KOPT-K1 (cell line): ENCODE measurements at regions not wholly inside any gene's neighbourhood (a gene's known extent, or its start where the extent isn't known, plus 50 kb on each side); places are given as distances from the start of the nearest gene placed in this dataset.
"Not testable (repeated sequence)": the region's sequence is repeated elsewhere in the genome, so short reads cannot be mapped to it uniquely, and the experiment has no call there.

Experiments
- H3K27ac ChIP-seq: fragments of 200-600 bp; sonication (generic); 2 replicates; pipeline ENCODE4 v1.5.1; 2016; ENCODE audit warnings: antibody characterized with exemption, mild to moderate bottlenecking, low read depth, low read length; ENCODE audit not compliant: poor library complexity, severe bottlenecking
- H3K36me3 ChIP-seq: fragments of 200-600 bp; sonication (generic); 2 replicates; pipeline ENCODE4 v1.5.1; 2017; ENCODE audit warnings: antibody characterized with exemption, mild to moderate bottlenecking, low read length, moderate library complexity; ENCODE audit not compliant: insufficient read depth
- H3K9me3 ChIP-seq: fragments of 200-600 bp; sonication (generic); 2 replicates; pipeline ENCODE4 v1.5.1; 2017; ENCODE audit warnings: antibody characterized with exemption, low read length, mild to moderate bottlenecking; ENCODE audit not compliant: insufficient read depth, poor library complexity, severe bottlenecking

DNA sequence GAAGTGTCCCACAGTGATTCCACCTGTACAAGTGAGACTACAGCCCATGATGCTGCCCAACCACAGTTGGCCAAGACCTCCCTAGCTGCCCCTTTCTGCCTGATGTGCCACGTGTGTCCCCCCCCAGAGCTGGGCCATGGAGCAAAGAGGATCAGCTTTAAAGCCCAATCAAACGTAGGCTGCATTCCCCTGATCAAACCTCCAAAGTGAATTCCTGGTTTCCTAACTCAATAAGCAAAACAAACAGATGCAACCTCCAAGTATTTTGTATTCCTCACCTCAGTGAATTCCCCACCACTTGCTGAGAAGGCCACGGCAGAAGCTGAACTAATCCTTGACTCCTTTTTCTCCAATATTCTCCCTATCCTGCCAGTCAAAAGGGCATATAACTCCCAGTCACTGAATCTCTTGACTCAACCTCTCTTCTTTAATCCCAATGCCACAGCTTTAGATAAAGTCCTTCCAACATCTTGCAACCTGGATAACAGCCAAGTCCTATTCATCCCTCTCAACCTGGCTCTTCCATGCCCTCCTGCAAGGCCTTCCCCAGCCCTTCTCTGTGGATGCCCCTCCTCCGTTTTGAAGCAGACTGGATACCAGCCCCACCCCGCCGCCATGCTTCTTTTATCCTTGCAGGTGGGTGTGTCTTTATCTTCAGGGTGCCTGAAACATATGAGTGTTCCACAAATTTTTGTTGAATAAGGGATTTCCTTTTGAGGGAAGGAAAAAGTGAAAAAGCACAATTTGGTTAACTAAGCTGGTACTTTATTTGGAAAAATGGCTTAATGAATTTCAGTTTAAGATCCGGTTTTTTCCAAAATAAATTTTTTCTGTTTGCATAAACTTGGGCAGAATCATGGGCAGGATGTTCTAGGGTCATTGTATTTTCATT, 285.2 kb upstream of the MKLN1 start:
- Histone ChIP-seq H3K36me3 (no peaks in the 10 kb centered on the region), H3K27ac (no peak overlapping the region), H3K9me3 (no peaks in the 10 kb centered on the region)

DNA sequence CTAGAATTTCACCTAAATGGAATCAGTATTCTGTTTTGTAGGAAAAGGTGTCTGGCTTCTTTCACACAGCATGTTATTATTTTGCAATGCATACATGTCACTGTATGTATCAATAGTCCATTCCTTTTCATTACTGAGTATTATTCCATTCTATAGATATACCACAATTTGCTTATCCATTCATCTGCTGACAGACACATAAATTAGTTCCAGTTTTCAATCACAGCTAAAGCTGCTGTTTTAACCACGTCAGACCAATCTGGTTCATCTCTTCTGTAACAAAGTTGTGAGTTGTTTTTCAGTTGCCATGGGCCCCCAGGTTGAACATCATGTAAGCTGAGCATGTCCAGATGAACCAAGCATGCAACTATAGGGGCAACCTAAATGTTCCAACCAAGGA, 282.1 kb upstream of the MKLN1 start:
- no peaks in the 10 kb centered on the region for H3K36me3 ChIP-seq
- H3K9me3 ChIP-seq: no peaks in the 10 kb centered on the region
- no peak overlapping the region for H3K27ac ChIP-seq

DNA sequence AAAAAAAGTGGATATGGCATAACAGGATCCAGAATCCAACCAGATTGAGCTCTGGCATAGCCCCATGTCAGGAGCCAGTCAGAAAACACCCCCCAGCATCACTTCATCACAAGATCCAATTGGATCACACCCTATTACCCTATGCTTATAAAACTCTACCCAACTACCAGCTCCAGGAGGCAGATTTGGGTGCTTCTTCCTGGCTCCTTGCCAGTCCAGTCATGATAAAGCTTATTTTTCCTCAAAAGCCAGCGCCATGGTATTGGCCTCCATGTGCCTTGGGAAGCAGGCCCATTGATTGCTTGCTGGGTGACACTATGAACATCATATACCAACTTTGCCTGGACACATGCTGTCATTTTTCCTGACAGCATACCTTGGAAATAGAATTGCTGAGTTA, 281.4 kb upstream of the MKLN1 start:
- no peaks in the 10 kb centered on the region for H3K9me3 ChIP-seq
- H3K36me3 ChIP-seq: no peaks in the 10 kb centered on the region
- no peak overlapping the region for H3K27ac ChIP-seq

DNA sequence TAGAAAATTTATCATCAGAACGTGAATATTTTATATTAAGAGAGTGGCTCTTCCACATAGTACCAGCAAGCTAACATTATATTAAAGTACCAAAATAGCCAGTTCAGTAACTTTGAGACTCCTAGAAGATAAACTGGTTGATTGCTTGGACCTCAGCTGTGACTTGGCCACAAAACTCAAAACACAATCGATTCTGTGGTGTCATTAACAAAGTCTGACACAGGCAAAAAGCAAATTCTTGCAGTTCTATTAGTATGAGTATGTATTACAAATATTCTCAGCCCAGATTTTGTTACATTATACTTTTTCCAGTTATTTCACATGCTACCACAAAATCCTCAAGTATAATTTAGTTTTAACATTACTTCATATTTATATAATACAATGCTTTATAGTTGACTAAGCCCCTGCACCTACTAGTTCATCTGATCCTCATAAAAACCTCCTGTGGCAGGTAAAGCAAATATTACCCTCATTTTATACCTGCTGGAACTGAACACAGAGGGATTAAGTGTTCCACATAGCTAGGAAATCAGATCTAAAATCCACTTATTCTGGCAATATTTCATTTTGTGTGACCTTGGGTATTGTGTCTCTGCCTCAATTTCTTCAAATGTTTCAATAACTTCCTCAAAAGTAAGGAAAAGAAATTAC, 279.9 kb upstream of the MKLN1 start:
- no peak overlapping the region for H3K27ac ChIP-seq
- no peaks in the 10 kb centered on the region for H3K36me3 ChIP-seq
- no peaks in the 10 kb centered on the region for H3K9me3 ChIP-seq

DNA sequence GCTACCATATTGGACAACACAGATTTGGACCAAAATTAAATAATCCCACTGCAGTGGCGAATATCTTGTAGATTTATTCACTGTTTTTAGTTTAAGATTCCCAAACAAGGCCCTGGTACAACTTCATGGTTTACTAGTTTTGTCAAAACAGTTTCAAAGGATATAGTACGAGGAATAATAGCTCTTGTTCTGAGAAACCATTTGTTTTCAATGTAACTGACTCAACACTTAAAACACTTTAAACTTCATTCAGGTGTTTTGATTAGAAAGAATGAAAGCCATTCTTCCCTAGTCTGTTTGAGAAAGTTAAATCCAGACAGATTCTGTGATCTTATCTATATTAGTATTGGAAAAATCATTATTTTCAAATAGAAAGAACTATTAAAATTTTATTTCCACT, 276.4 kb upstream of the MKLN1 start:
- Histone ChIP-seq H3K36me3 (no peaks in the 10 kb centered on the region), H3K9me3 (no peaks in the 10 kb centered on the region), H3K27ac (no peak overlapping the region)

DNA sequence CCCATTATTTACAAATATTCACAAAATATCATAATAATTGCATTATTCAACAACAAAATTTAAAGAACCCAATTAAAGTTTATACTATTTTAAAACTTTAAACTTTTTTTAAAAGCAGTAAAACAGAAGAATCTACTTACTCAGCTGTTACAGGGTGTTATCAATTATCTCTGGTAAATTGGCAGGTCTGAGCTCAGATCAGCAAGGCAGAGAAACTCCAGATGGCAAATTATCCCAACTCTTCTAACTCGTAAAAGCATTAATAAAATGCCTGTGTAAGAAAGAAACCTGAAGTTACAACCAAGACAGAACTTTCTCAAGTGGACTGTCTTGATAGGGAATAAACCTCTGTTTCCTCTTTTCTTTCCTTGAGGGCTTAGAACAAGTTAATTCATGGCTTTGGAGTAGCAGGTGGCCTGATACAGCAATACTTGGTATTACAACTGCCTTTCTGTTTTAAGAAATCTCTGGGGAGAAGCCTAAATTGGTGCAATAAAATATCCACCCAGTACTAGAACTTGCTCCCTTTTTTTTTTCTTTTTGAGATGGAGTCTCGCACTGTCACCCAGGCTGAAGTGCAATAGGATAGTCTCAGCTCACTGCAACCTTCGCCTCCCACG, 275.3 kb upstream of the MKLN1 start:
- Histone ChIP-seq H3K27ac (no peak overlapping the region), H3K9me3 (no peaks in the 10 kb centered on the region), H3K36me3 (no peaks in the 10 kb centered on the region)

DNA sequence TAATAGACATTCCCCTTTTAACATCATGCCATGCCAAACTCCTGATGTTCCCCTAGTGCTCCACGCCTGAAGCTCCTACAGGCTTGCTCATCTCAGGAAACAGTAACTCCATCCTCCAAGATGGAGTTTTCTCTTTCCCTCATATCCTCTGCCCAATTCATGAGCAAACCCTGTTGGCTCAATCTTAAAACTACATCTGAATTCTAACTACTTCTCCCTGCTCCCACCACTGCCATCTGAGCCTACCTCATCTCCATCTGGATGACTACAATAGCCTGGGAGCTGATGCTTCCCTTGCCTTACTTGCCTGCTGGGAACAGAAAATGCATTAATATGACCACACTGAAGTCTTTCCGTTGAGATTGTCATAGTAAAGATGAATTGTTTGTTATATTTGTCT, 271.7 kb upstream of the MKLN1 start:
- no peaks in the 10 kb centered on the region for H3K36me3 ChIP-seq
- no peaks in the 10 kb centered on the region for H3K9me3 ChIP-seq
- H3K27ac ChIP-seq: no peak overlapping the region

DNA sequence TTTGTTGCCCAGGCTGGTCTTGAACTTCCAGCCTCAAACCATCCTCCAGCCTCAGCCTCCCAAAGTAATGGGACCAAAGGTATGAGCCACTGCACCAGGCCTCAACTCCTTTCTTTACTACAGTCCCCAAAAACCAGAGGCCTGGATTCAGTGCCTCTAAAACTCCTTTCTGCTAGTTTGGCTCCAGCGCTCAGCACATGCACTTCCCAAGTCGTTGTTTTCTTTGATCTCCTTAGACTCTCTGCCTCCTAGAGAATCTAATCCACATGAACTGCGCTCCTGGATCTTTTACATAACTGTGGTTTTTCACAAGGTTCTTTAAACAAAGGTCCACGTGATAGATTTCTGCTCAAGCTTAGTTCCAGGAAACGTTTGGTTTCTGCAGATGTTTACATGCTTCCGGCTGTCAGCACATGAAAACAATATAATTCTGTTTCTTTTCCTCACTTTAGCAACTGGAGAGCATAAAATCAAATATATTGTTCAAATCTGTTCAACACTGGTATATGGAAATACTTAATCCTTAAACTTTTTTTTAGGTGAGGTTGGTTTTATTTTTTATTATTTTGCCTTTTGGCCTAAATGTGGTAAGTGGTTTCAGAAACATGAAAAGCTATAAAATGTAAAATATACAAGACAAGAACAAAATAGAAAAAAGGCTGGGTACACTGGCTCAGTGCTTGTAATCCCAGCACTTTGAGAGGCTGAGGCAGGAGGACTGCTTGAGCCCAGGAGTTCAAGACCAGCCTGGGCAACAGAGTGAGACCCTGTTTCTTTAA, 270.5 kb upstream of the MKLN1 start:
- no peaks in the 10 kb centered on the region for H3K36me3 ChIP-seq
- H3K9me3 ChIP-seq: no peaks in the 10 kb centered on the region
- H3K27ac ChIP-seq: peak overlapping the region; percentile 52

DNA sequence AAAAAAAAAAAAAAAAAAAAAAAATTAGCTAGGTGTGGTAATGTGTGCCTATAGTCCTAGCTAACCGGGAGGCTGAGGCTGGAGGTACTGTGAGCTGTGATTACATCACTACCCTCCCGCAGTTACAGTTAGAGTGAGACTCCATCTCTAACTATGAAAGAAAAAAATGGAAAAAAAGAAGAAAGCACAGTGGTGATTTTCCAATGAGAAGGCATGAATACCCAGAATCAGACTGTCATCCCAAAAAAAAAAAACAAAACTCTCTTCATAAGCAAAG, 269.9 kb upstream of the MKLN1 start:
- no peaks in the 10 kb centered on the region for H3K9me3 ChIP-seq
- H3K36me3 ChIP-seq: no peaks in the 10 kb centered on the region
- H3K27ac ChIP-seq: peak overlapping the region; percentile 52

DNA sequence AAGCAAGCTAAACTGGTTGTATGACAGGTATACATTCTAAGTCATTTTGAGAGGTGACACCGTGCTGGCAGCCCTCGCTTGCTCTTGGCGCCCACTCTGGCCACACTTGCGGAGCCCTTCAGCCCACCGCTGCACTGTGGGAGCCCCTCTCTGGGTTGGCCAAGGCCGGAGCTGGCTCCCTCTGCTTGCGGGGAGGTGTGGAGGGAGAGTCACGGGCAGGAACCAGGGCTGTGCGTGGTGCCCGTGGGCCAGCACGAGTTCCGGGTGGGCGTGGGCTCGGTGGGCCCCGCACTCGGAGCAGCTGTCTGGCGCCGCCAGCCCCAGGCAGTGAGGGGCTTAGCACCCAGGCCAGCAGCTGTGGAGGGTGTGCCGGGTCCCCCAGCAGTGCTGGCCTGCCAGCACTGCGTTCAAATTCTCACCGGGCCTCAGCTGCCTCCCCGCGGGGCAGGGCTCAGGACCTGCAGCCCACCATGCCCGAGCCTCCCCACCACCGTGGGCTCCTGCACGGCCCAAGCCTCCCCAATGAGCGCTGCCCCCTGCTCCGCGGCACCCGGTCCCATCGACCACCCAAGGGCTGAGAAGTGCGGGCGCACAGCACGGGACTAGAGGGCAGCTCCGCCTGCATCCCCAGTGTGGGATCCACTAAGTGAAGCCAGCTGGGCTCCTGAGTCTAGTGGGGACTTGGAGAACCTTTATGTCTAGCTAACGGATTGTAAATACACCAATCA, 269.0 kb upstream of the MKLN1 start:
- H3K36me3 ChIP-seq, H3K9me3 ChIP-seq: not testable (repeated sequence)
- peak overlapping the region; percentile 52 for H3K27ac ChIP-seq

DNA sequence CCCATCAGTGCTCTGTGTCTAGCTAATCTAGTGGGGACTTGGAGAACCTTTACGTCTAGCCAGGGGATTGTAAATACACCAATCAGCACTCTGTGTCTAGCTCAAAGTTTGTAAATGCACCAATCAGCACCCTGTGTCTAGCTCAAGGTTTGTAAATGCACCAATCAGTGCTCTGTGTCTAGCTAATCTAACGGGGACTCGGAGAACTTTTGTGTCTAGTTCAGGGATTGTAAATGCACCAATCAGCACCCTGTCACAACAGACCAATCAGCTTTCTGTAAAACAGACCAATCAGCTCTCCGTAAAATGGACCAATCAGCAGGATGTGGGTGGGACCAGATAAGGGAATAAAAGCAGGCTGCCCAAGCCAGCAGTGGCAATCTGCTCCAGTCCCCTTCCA, 268.3 kb upstream of the MKLN1 start:
- not testable (repeated sequence) for H3K36me3 ChIP-seq, H3K9me3 ChIP-seq, H3K27ac ChIP-seq

DNA sequence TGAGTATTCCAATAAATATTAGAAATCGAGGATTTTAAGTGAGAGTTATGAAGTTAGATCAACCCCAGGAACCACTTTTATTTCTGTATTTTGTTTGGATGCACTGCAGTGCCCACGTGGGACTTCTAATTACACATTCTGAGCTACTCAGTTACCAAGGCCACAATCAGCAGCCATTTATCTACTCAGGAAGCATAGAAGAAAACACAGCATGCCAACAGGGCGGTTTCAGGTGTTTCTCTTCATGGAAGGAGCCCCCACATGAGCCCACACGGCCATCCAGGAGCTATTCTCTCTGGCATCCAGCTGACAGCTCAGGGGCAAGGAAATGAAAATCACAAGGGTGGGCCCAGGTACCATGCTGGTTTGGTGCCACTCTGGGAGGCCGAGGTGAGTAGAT, 266.5 kb upstream of the MKLN1 start:
- Histone ChIP-seq H3K36me3 (no peaks in the 10 kb centered on the region), H3K27ac (no peak overlapping the region), H3K9me3 (no peaks in the 10 kb centered on the region)

DNA sequence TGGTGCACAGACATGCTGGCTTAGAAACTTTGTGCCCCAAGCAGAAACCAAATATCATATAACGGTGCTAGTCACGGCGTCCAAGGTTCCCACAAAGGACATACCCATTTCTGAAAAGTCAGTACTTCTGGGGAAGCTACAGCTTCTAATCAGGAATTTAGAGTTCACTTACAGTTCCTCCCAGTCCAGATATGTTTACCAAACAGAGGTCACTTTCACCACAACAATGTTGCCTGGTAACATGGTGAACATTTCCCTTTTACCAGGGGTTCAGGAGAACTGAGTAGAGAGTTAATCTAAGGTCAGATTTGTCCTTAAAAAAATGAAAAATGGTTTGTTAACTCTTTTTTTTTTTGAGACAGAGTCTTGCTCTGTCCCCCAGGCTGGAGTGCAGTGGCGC, 265.9 kb upstream of the MKLN1 start:
- H3K9me3 ChIP-seq: no peaks in the 10 kb centered on the region
- no peaks in the 10 kb centered on the region for H3K36me3 ChIP-seq
- no peak overlapping the region for H3K27ac ChIP-seq

DNA sequence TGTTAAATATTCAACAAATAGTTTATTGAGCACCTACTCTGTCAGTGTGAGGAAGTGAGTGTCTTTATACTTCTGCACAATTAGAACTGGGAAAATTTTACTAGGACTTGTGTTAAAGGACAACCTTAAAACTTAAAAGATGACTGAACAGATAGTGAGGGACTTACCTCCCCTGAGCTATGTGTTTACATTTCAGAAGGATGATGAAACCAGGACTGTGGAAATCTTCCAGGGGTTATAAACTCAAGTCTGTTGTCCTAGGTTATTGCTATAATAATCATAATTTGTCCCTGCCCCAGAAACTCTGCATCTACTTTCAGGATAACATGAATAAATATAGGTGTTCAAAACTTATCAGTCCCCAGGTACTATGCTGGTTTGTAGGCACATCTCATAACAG, 261.0 kb upstream of the MKLN1 start:
- Histone ChIP-seq H3K36me3 (no peaks in the 10 kb centered on the region), H3K27ac (no peak overlapping the region), H3K9me3 (no peaks in the 10 kb centered on the region)

DNA sequence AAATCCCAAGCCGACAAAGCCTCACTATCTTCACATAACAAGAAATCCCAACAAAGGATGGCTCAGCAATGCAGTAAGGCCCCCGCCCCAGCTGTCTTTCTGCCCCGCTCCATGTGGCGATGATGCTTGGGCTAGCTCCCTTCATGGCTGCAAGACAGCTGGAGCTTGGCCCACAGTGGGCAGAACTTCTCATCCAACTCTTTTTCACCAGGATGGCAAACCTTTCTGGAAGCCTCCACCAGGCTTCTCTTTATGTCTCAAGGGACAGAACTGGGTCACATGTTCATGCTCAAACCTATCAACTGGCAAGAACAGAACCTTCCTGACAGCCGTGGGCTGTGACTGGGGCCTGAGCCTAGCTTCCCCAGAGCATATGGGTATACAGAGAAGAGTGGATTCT, 260.5 kb upstream of the MKLN1 start:
- no peaks in the 10 kb centered on the region for H3K9me3 ChIP-seq
- H3K36me3 ChIP-seq: no peaks in the 10 kb centered on the region
- H3K27ac ChIP-seq: no peak overlapping the region
